Right lobe of liver (tissue), 6 donors: ENCODE measurements at regions not wholly inside any gene's neighbourhood (a gene's known extent, or its start where the extent isn't known, plus 50 kb on each side); places are given as distances from the start of the nearest gene placed in this dataset.

ENCODE experiments used
- ATAC-seq, 4 donors: fragments of 200-7000 bp; cut with Tn5 transposase; one replicate each; pipeline ENCODE4 v1.9.1; 2020; ENCODE audit warnings: mild to moderate bottlenecking in 4 of 4, moderate library complexity in 4 of 4
- DNase-seq, 3 donors: peaks; one replicate each; pipeline ENCODE4 v3.0.0-alpha.2; 2020
- H3K27ac ChIP-seq, 3 donors: fragments of 200-600 bp; one replicate each; pipeline ENCODE4 v1.8.0; 2022
- H3K27me3 ChIP-seq, 2 donors: fragments of 200-600 bp; one replicate each; pipeline ENCODE4 v1.8.0; 2022
- H3K36me3 ChIP-seq, 4 donors: fragments of 200-600 bp; sonication (generic) in 1 of 4; one replicate each; pipeline versions ENCODE4 v1.5.1 to v1.8.0; 2017 to 2022; ENCODE audit warnings: control low read depth in 1 of 4
- H3K4me1 ChIP-seq, 4 donors: fragments of 200-600 bp; sonication (generic) in 1 of 4; one replicate each; pipeline versions ENCODE4 v1.5.1 to v1.8.0; 2017 to 2022; ENCODE audit warnings: control low read depth in 1 of 4
- H3K4me3 ChIP-seq, 3 donors: fragments of 200-600 bp; one replicate each; pipeline ENCODE4 v1.8.0; 2022
- H3K9me3 ChIP-seq, 4 donors: fragments of 200-600 bp; sonication (generic) in 1 of 4; one replicate each; pipeline versions ENCODE4 v1.5.1 to v1.8.0; 2017 to 2022; ENCODE audit warnings: control low read depth in 1 of 4
- CTCF ChIP-seq, 4 donors: fragments of 200-600 bp in 3 of 4; fragments of 450-650 bp in 1 of 4; IDR thresholded peaks; one replicate each; pipeline versions ENCODE4 v1.5.1 to v1.8.0; 2016 to 2022; ENCODE audit warnings: antibody characterized with exemption in 4 of 4, mild to moderate bottlenecking in 2 of 4
- POLR2A ChIP-seq: fragments of 450-650 bp; IDR thresholded peaks from one replicate; pipeline ENCODE4 v1.6.1; 2017; ENCODE audit warnings: antibody characterized with exemption, mild to moderate bottlenecking
- WGBS: methylation state at CpG from one replicate; pipeline ENCODE4 v1.1.6; 2018; ENCODE audit warnings: low coverage, low lambda C conversion rate; ENCODE audit not compliant: insufficient coverage; ENCODE audit errors: missing lambda C conversion rate; 5-methylcytosine and 5-hydroxymethylcytosine counted together
- intact Hi-C, 2 donors: fragments of 100-400 bp; cut with DNase I; formaldehyde crosslinking; loops; one replicate each; pipeline versions ENCODE4 v1.11.2 to v1.14.1; 2022
- donor health status: DM: no; HTN: yes; CAD: no.
- donor health status: DM: no; HTN: no; CAD: no.
- donor health status: DM: no; HTN: no; CAD: no.
- donor health status: DM: no; HTN: yes; CAD: no.
- donor health status: DM: no; HTN: yes; CAD: no.

DNA sequence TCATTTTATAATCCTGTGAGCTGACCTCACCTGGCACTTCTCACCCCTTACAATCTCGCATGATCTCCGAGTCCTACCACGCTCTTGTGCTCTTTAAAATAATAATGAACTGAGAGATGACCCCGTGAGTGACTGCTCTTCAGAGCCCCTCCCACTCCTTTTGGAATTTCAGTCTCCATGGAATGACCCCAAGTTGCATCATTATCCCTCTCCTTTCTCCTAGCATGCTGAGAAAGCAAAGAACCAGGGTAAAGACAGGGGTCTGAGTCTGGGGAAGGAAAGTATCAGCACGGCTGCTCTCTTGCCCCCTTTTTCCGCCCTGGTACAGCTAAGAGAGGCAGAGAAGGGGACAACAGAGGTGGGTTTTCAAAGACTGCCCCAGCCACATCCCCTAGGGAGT, 178.3 kb upstream of the PLEKHA5 start:
- intact Hi-C loops = no loop called here
- Histone ChIP-seq H3K27ac (no peak overlapping the region), H3K27me3 (no peaks in the 10 kb centered on the region), H3K4me1 (no peaks in the 10 kb centered on the region), H3K9me3 (no peaks in the 10 kb centered on the region), H3K4me3 (no peak overlapping the region), H3K36me3 (no peaks in the 10 kb centered on the region)
- DNase-seq = no peak
- TF ChIP-seq POLR2A (no peak), CTCF (IDR thresholded peaks at IDR 0.05) (no peak)
- no peak for ATAC-seq
- 52% methylated on average over 6 of the region's 6 CpGs for WGBS

GRCh38 chr12:18953505-18953904, 176.0 kb upstream of the PLEKHA5 start:
- 60% methylated on average over 1 of the region's 1 CpG for WGBS
- intact Hi-C loops = no loop called here
- Histone ChIP-seq H3K27ac (no peak overlapping the region), H3K4me1 (no peaks in the 10 kb centered on the region), H3K36me3 (no peaks in the 10 kb centered on the region), H3K4me3 (no peak overlapping the region), H3K27me3 (no peaks in the 10 kb centered on the region), H3K9me3 (no peaks in the 10 kb centered on the region)
- no peak for TF ChIP-seq POLR2A
- TF ChIP-seq CTCF (IDR thresholded peaks at IDR 0.05) = no peak
- no peak for DNase-seq
- ATAC-seq = no peak

GRCh38 chr12:18955594-18955993, 173.9 kb upstream of the PLEKHA5 start:
- WGBS = 76% methylated on average over 3 of the region's 3 CpGs
- Histone ChIP-seq H3K36me3 (no peaks in the 10 kb centered on the region), H3K27me3 (no peaks in the 10 kb centered on the region), H3K4me1 (no peaks in the 10 kb centered on the region), H3K27ac (no peak overlapping the region), H3K4me3 (no peak overlapping the region), H3K9me3 (no peaks in the 10 kb centered on the region)
- ATAC-seq (no peak), DNase-seq (no peak)
- intact Hi-C loops = no loop called here
- TF ChIP-seq CTCF (IDR thresholded peaks at IDR 0.05) (no peak), POLR2A (no peak)

DNA sequence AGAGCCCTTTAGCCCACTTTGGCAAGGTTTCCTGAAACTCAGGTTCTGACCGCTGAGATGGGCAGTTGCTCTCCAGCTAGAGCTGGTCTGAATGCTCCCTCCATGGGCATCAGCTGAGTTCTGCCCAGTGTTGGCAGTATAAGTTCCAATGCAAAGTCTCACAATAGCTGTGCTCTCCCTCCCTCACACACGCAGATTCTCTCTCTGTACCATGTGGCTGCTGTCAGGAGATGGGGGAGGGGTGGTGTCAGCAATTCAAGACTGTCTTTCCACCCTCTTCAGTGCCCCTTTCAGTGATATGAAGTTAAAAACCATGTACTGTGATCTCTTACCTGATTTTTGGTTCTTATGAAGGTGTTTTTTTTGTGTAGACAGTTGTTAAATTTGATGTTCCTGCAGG, 164.3 kb upstream of the PLEKHA5 start:
- intact Hi-C loops = no loop called here
- ATAC-seq (no peak), DNase-seq (no peak)
- H3K36me3 ChIP-seq = no peaks in the 10 kb centered on the region
- WGBS = 83% methylated on average over 1 of the region's 2 CpGs
- TF ChIP-seq POLR2A (no peak), CTCF (IDR thresholded peaks at IDR 0.05) (no peak)
- no peaks in the 10 kb centered on the region for H3K9me3 ChIP-seq
- no peak overlapping the region for H3K4me3 ChIP-seq
- no peaks in the 10 kb centered on the region for H3K27me3 ChIP-seq
- no peaks in the 10 kb centered on the region for H3K4me1 ChIP-seq
- H3K27ac ChIP-seq = no peak overlapping the region

DNA sequence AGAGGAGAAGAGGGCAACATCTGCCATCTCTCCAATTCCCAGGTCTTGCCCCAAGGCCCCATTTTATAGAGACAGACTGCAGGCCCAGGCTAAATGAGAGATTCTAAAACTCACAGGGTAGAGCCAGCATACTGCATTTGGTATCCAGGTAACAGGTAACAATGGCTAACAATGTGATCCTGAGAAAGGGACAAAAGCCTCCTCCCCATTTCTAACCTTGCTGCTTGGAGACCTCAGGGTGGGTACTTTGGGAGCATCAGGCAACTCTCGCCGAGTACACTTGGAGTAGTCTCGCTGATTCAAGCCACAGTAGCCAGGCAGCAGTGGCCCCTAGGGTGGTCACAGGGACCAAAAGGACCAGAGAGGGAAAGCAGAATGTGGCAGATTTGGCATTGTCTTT, 162.6 kb upstream of the PLEKHA5 start:
- H3K36me3 ChIP-seq = no peaks in the 10 kb centered on the region
- DNase-seq = no peak
- H3K27me3 ChIP-seq = no peaks in the 10 kb centered on the region
- no peak for TF ChIP-seq POLR2A
- TF ChIP-seq CTCF (IDR thresholded peaks at IDR 0.05) = no peak
- H3K27ac ChIP-seq = no peak overlapping the region
- ATAC-seq = no peak
- intact Hi-C loops = no loop called here
- WGBS = 86% methylated on average over 1 of the region's 3 CpGs
- no peaks in the 10 kb centered on the region for H3K4me1 ChIP-seq
- no peaks in the 10 kb centered on the region for H3K9me3 ChIP-seq
- H3K4me3 ChIP-seq = no peak overlapping the region
